Muscle of leg (tissue), 3 donors: ENCODE measurements at regions not wholly inside any gene's neighbourhood (a gene's known extent, or its start where the extent isn't known, plus 50 kb on each side); places are given as distances from the start of the nearest gene placed in this dataset.
"Not testable (repeated sequence)": the region's sequence is repeated elsewhere in the genome, so short reads cannot be mapped to it uniquely, and the experiment has no call there.

ENCODE experiments used
- DNase-seq: peaks from one replicate; pipeline ENCODE4 v3.0.0; 2013
- H3K27ac ChIP-seq: one replicate; pipeline ENCODE4 v1.5.1; 2013; ENCODE audit warnings: mild to moderate bottlenecking, low read length, control low read depth
- H3K27me3 ChIP-seq: one replicate; pipeline ENCODE4 v1.6.1; 2013; ENCODE audit warnings: low read length; ENCODE audit not compliant: control insufficient read depth, insufficient read depth
- H3K36me3 ChIP-seq: one replicate; pipeline ENCODE4 v1.6.1; 2013; ENCODE audit warnings: low read length; ENCODE audit not compliant: control insufficient read depth, insufficient read depth
- H3K4me1 ChIP-seq: one replicate; pipeline ENCODE4 v1.6.1; 2013; ENCODE audit warnings: low read length; ENCODE audit not compliant: control insufficient read depth, insufficient read depth
- H3K4me3 ChIP-seq: one replicate; pipeline ENCODE4 v1.5.1; 2013; ENCODE audit warnings: low read length, control low read depth
- H3K9me3 ChIP-seq: replicated peaks from 2 replicates; pipeline ENCODE4 v1.6.1; 2013; ENCODE audit warnings: low read depth, low read length; ENCODE audit not compliant: control insufficient read depth
- WGBS: methylation state at CpG from one replicate; pipeline ENCODE4 v1.1.5; 2013; ENCODE audit warnings: missing lambda C conversion rate; ENCODE audit not compliant: insufficient coverage; 5-methylcytosine and 5-hydroxymethylcytosine counted together

- no peak overlapping the region for H3K27ac ChIP-seq
- no CpG with 5 or more reads among the region's 2 CpGs for WGBS
- no peak for DNase-seq
- no peak overlapping the region for H3K4me3 ChIP-seq
- H3K4me1 ChIP-seq = no peaks in the 10 kb centered on the region
- no peaks in the 10 kb centered on the region for H3K27me3 ChIP-seq
- H3K36me3 ChIP-seq = no peaks in the 10 kb centered on the region
- no peaks in the 10 kb centered on the region for H3K9me3 ChIP-seq
Measured at GRCh38 chr7:89845952-89846351, 308.3 kb upstream of the STEAP1 start.

DNA sequence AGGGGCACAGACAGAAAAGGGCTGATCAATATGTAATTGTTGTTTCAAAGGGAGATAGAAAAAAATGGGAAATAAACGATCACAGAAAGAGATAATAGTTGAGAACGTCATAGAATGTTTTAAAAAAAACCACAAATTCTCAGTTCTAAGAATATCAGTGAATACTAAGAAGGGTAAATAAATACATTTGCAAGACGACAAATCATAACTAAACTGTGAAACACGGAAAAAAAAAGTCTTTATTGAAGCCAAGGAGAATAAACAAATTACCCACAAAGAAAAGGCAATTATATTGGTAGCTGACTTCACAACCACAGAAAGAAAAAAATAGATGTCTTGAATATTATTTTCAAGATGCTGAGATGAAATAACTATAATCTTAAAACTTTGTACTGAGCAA is 305.2 kb upstream of the STEAP1 start:
- Histone ChIP-seq H3K4me3 (no peak overlapping the region), H3K36me3 (no peaks in the 10 kb centered on the region), H3K4me1 (no peaks in the 10 kb centered on the region), H3K9me3 (no peaks in the 10 kb centered on the region), H3K27ac (no peak overlapping the region), H3K27me3 (no peaks in the 10 kb centered on the region)
- DNase-seq = no peak
- no CpG with 5 or more reads among the region's 4 CpGs for WGBS

GRCh38 chr7:89857053-89857452 is 297.2 kb upstream of the STEAP1 start:
- DNase-seq, H3K4me3 ChIP-seq, H3K4me1 ChIP-seq, H3K27me3 ChIP-seq, H3K27ac ChIP-seq, H3K36me3 ChIP-seq: not testable (repeated sequence)
- H3K9me3 ChIP-seq = peaks cover 27% of the 10 kb centered on the region

- WGBS = 57% methylated on average over 1 of the region's 1 CpG
- DNase-seq = no peak
Measured at GRCh38 chr7:89857767-89858166, 296.5 kb upstream of the STEAP1 start.

GRCh38 chr7:89887489-89887888 is 266.8 kb upstream of the STEAP1 start:
- no peaks in the 10 kb centered on the region for H3K27me3 ChIP-seq
- WGBS = 89% methylated on average over 1 of the region's 3 CpGs
- no peaks in the 10 kb centered on the region for H3K4me1 ChIP-seq
- no peaks in the 10 kb centered on the region for H3K36me3 ChIP-seq
- no peak overlapping the region for H3K4me3 ChIP-seq
- no peaks in the 10 kb centered on the region for H3K9me3 ChIP-seq
- H3K27ac ChIP-seq = no peak overlapping the region
- DNase-seq = peak; percentile 12

More at GRCh38 chr7:89857767-89858166, 296.5 kb upstream of the STEAP1 start:
- no peaks in the 10 kb centered on the region for H3K4me1 ChIP-seq
- H3K27me3 ChIP-seq = no peaks in the 10 kb centered on the region
- H3K36me3 ChIP-seq = no peaks in the 10 kb centered on the region
- no peak overlapping the region for H3K27ac ChIP-seq
- H3K9me3 ChIP-seq = peaks cover 27% of the 10 kb centered on the region
- H3K4me3 ChIP-seq = no peak overlapping the region

GRCh38 chr7:89908736-89909135 is 245.5 kb upstream of the STEAP1 start:
- Histone ChIP-seq H3K27me3 (no peaks in the 10 kb centered on the region), H3K9me3 (no peaks in the 10 kb centered on the region), H3K27ac (no peak overlapping the region), H3K4me3 (no peak overlapping the region), H3K4me1 (no peaks in the 10 kb centered on the region), H3K36me3 (no peaks in the 10 kb centered on the region)
- no CpG with 5 or more reads among the region's 2 CpGs for WGBS
- DNase-seq = peak; percentile 87

GRCh38 chr7:89914711-89915110 is 239.6 kb upstream of the STEAP1 start:
- DNase-seq = peak; percentile 66
- H3K27ac ChIP-seq = no peak overlapping the region

GRCh38 chr7:89926194-89926593 is 228.1 kb upstream of the STEAP1 start:
- Histone ChIP-seq H3K27me3 (no peaks in the 10 kb centered on the region), H3K9me3 (no peaks in the 10 kb centered on the region), H3K27ac (no peak overlapping the region), H3K4me3 (no peak overlapping the region), H3K36me3 (no peaks in the 10 kb centered on the region), H3K4me1 (peaks cover 2% of the 10 kb centered on the region)
- WGBS = no CpG with 5 or more reads among the region's 2 CpGs
- peak; percentile 32 for DNase-seq

More at GRCh38 chr7:89914711-89915110, 239.6 kb upstream of the STEAP1 start:
- Histone ChIP-seq H3K4me3 (no peak overlapping the region), H3K9me3 (no peaks in the 10 kb centered on the region), H3K4me1 (peaks cover 6% of the 10 kb centered on the region), H3K36me3 (no peaks in the 10 kb centered on the region), H3K27me3 (no peaks in the 10 kb centered on the region)
- WGBS = 25% methylated on average over 1 of the region's 2 CpGs

DNA sequence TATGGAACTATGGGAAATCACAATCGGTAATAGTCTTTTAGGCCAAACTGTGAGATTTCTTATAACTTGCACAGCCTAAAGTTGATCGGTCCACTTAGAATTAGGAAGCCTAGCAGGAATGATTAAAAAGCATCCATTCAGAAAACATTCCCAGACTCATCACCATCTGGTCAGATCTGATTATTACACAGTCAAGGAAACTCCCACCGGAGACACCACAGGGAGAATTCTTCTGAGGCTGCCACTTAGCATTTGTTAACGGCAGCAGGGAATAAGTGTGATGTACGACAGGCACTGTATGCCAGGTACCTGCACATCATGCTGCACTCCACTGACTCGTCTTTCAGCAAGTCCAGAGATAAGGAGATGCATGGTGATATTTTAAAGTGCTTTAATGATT is 227.6 kb upstream of the STEAP1 start:
- Histone ChIP-seq H3K4me1 (peaks cover 2% of the 10 kb centered on the region), H3K27me3 (no peaks in the 10 kb centered on the region), H3K9me3 (no peaks in the 10 kb centered on the region), H3K27ac (no peak overlapping the region), H3K4me3 (no peak overlapping the region), H3K36me3 (no peaks in the 10 kb centered on the region)
- DNase-seq = no peak
- WGBS = 62% methylated on average over 3 of the region's 6 CpGs

DNA sequence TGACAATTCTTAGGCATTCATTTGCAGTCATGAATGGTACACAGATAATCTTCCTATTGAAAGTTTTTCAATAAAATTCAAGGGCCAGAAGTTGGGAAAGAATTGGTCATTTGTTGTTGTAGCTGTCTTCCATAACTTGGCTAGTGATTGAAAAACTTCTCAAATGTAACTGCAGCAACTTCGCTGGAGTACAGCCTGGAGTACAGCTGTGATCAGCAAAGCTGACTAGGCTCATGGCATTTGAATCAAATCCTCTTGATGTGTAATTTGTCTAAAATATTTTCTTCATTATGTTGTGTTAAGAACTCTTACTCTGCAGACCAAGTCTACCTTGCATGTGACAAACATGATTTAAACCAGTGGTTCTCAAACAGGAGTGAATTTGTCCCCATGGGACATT is 226.5 kb upstream of the STEAP1 start:
- H3K4me3 ChIP-seq = no peak overlapping the region
- no CpG with 5 or more reads among the region's 1 CpG for WGBS
- H3K27me3 ChIP-seq = no peaks in the 10 kb centered on the region
- DNase-seq = peak; percentile 66
- H3K36me3 ChIP-seq = no peaks in the 10 kb centered on the region
- H3K27ac ChIP-seq = no peak overlapping the region
- H3K9me3 ChIP-seq = no peaks in the 10 kb centered on the region
- H3K4me1 ChIP-seq = peaks cover 2% of the 10 kb centered on the region

GRCh38 chr7:89928451-89928850 is 225.8 kb upstream of the STEAP1 start:
- Histone ChIP-seq H3K9me3 (no peaks in the 10 kb centered on the region), H3K27ac (no peak overlapping the region), H3K4me1 (peaks cover 2% of the 10 kb centered on the region), H3K4me3 (no peak overlapping the region), H3K27me3 (no peaks in the 10 kb centered on the region), H3K36me3 (no peaks in the 10 kb centered on the region)
- WGBS = no CpG with 5 or more reads among the region's 1 CpG
- no peak for DNase-seq
